NB4 (cell line): ENCODE measurements at regions not wholly inside any gene's neighbourhood (a gene's known extent, or its start where the extent isn't known, plus 50 kb on each side); places are given as distances from the start of the nearest gene placed in this dataset.

Experiments
- POLR2A ChIP-seq: IDR thresholded peaks from 2 replicates; pipeline ENCODE4 v1.6.1; 2011; ENCODE audit warnings: mild to moderate bottlenecking; ENCODE audit not compliant: insufficient read length; ENCODE audit errors: extremely low read depth
- TF ChIP-seq, protein P1 (sequence below): IDR thresholded peaks from 2 replicates; pipeline ENCODE4 v1.6.1; 2011; ENCODE audit warnings: low read depth, low read length
- TF ChIP-seq, protein P2 (sequence below): IDR thresholded peaks from one replicate; pipeline ENCODE4 v1.5.1; 2012; ENCODE audit warnings: low read depth, low read length

DNA sequence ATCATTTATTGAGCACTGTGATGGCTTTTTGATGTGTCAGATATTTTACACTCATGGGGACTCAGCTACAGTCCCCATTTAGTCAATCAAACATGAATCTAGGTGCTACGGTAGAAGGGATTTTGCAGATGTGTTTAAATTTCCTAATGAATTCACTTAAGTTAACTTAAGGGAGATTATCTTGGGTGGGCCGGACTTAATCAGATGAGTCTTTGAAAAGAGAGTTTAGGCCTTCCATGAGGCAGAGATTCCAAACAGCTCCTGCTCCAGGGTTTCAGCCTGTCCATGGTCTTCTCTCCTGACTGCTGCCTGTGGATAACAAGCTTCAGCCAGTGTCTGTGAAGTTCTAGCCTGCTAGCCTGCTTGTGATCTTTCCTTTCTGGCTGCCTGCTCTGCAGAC, 202.4 kb downstream of the IDS start:
- TF ChIP-seq, protein P1, sequence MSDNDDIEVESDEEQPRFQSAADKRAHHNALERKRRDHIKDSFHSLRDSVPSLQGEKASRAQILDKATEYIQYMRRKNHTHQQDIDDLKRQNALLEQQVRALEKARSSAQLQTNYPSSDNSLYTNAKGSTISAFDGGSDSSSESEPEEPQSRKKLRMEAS, result no peak
- TF ChIP-seq POLR2A, result no peak
- TF ChIP-seq, protein P2, sequence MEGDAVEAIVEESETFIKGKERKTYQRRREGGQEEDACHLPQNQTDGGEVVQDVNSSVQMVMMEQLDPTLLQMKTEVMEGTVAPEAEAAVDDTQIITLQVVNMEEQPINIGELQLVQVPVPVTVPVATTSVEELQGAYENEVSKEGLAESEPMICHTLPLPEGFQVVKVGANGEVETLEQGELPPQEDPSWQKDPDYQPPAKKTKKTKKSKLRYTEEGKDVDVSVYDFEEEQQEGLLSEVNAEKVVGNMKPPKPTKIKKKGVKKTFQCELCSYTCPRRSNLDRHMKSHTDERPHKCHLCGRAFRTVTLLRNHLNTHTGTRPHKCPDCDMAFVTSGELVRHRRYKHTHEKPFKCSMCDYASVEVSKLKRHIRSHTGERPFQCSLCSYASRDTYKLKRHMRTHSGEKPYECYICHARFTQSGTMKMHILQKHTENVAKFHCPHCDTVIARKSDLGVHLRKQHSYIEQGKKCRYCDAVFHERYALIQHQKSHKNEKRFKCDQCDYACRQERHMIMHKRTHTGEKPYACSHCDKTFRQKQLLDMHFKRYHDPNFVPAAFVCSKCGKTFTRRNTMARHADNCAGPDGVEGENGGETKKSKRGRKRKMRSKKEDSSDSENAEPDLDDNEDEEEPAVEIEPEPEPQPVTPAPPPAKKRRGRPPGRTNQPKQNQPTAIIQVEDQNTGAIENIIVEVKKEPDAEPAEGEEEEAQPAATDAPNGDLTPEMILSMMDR, result no peak
